Activated CD8-positive, alpha-beta memory T cell treated with anti-CD3 and anti-CD28 coated beads for 36 hours (primary cell): ENCODE measurements at regions not wholly inside any gene's neighbourhood (a gene's known extent, or its start where the extent isn't known, plus 50 kb on each side); places are given as distances from the start of the nearest gene placed in this dataset.

Experiments
- CTCF ChIA-PET: fragments of 350-600 bp; sonication (Branson Sonifier 250); formaldehyde crosslinking; loops from one replicate; lab custom pipeline; 2021; ENCODE audit warnings: antibody characterized with exemption; lab: Charles Lee
- POLR2A ChIA-PET: fragments of 350-600 bp; sonication (Branson Sonifier 250); formaldehyde crosslinking; loops from one replicate; lab custom pipeline; 2021; ENCODE audit warnings: antibody characterized with exemption; lab: Charles Lee

GRCh38 chr2:239775623-239776435 is 249.3 kb downstream of the NDUFA10 start:
- ChIA-PET CTCF (no interaction called here), POLR2A (no interaction called here)

- ChIA-PET POLR2A (no interaction called here), CTCF (no interaction called here)
Measured at GRCh38 chr2:239774933-239775622, 250.1 kb downstream of the NDUFA10 start.

DNA sequence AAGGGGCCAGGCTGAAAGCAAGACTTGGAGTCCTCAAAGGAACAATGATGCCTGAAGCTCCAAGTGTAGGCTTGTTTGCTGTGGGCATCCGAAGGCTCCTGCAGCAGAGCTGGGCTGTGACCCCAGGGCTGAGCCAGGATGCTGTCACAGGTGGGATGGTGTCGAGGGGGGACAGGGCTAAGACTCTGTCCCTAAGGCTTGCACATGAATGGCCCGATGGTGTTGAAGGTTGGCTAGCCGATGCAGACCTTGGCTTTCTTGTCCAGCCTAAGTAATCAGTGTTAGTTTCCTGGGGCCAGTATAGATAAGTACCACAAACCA is 251.0 kb downstream of the NDUFA10 start:
- CTCF ChIA-PET, result no interaction called here
- POLR2A ChIA-PET, result no interaction called here

DNA sequence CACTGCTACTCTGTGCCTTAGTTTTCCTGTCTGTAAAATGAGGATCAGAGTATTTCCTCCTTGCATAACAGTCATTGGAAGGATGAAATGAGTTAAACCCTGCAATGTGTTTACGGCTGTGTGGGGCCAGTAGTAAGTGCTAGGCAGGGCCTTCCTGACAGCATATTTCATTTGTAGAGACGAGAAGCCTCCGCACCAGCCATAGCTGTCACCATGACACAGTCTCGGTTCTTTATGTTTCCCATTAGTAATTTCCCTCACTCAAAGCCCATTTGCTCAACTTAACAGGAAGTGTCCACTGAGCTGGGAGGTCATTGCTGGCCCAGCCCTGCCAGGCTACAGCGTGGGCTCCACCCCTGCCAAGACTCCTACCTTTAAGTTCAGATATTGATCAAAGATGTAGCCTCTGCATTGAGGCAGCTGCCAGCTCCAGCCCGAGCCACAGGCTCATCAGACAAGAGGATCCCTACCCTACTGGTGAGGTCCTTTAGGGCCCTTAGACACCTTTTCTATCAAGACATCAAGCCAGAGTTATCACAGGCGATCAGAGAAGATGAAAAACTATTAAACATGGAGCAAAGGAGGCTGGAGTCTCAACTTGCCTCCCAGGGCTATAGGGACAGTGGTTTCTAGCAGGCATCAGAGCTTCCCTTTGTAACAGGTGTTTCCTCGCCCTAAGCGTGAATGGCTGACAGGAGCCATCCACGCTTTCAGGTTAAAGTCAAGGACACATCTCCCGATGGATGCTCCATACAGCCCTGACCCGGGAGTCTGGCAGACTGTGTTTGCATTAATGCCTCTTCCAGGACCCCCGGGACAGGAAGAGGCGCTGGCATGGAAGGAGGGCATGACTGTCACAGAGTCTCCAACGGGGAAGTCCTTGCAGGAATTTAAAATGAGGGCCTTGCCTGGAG is 251.7 kb downstream of the NDUFA10 start:
- CTCF ChIA-PET, result no interaction called here
- POLR2A ChIA-PET, result no interaction called here

DNA sequence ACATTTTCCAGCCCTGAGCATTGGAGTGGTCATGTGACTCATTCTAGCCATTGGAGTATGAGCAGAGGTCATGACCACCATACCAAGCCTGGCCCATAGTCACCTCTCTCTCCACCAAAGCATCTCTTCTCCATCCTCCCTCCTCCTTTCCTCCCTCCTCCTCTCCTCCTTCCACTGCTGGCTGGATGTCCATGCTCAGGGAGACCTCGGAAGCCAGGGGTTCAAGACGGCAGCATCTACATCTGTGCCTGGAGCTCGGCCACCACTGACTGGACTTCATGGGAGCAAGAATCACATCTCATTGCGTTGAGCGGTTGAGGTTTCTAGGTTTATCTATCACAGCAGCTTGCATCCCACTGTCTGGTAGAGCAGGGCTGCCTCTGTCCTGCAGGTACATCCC is 252.4 kb downstream of the NDUFA10 start:
- ChIA-PET CTCF (no interaction called here), POLR2A (no interaction called here)

GRCh38 chr2:239770246-239770639 is 254.9 kb downstream of the NDUFA10 start:
- ChIA-PET POLR2A (no interaction called here), CTCF (no interaction called here)

DNA sequence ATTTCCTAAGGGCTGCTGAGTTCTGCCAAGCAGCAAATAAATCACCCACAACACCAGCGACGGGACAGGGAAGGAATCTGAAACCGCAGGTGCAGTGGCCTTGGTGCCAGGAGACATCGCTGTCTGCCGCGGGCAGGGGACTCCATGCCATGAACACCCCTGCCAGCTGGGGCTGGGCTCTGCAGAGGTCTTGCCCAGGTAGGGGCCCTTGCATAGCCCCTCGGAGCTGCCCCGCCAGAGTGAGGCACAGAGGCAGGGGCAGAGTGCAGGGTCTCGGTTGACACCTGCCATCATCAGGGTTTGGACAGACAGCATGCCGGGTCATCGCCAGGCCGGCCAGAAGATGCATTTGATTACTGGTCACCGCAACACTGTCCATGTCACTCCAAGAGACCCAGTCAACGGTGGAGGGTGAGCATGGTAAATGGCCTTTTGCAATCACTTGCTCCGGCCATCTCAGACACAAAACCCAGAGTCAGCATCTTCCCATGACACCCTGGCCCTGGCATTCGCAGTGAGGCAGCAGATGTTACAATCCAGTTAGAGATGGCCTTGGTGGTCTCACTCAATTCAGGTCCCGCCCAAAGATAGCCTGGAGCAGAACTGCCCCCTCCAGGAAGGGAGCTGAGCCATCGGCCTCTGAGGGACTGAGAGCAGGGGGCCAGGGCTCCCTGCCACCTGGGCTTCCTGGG is 255.4 kb downstream of the NDUFA10 start:
- ChIA-PET CTCF (no interaction called here), POLR2A (no interaction called here)

- ChIA-PET POLR2A (no interaction called here), CTCF (no interaction called here)
Measured at GRCh38 chr2:239768907-239769553, 256.1 kb downstream of the NDUFA10 start.

DNA sequence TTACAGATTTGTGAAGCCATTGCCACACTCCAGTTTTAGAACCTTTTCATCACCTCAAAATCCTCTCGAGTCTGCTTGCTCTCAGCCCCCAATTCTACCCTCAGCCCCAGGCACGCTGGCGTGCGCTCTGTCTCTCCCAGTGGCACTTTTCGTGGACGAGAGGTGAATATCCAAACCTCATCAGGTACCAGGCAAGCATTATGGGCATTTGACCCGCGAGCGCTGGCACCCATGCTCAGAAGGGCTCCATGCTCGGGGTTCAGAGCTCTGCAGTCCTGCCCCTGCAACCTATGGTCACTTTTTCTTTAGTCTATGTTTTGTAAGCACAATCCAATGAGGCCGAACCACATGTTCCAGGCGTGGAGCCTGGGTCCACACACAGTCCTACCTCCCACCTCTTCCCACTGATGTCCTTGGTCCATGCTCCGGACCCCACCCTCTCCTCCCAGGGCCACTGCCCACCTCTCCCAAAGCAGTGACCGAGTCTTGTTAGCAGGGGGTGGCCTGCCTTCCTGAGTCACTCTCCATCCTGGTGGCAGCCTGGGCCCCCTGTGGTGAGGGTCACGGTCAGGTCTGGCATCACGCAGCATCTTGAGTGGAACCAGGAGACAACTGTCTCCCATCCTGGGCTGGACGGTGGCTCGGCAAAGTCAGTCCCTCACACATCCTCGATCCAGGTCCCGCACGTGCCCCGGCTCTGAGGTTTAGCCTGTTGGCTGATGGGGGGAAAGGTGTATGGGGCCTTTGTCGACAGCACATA is 256.9 kb downstream of the NDUFA10 start:
- ChIA-PET CTCF (no interaction called here), POLR2A (no interaction called here)

DNA sequence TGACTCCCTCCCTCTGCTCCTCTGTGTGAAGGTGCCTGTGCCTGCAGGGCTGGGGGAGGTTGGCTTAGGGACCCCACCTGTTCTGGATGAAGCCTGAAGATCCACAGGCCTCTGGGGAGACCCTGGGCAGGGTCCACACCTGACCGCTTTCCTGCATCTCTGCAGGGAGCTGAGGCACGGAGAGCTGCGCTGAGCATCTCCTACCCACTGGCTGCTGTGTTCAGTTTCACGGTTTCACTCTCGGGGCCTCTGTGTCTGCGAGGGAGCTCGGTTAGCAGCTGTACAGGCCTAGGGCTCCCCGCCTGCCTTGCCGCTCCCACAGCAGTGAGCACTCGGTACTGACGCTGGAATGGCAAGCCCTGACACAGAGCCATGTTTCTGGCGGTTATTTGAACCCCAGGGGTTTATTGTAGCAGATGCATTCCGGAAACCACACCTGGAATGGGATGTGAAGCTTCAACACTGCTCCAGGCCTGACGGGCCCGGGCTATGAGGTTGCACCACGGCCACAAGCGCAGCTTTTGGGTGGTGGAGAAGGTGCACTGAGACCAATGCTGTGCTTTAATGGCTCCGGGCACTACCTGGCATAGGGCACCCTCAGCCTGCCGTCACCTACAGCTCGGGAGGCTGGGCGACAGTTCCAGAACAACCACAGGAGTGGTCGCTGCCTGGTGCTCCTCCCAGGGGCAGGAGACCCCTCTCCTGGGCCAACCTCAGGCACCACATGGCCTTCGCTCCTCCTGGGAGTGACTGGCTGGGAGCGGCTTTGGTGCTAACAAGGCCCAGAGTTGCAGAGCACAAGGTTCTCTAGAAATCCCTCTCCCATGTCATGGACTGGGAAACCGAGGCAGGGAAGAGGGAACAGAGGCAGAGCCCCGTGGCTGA is 257.9 kb downstream of the NDUFA10 start:
- CTCF ChIA-PET, result no interaction called here

DNA sequence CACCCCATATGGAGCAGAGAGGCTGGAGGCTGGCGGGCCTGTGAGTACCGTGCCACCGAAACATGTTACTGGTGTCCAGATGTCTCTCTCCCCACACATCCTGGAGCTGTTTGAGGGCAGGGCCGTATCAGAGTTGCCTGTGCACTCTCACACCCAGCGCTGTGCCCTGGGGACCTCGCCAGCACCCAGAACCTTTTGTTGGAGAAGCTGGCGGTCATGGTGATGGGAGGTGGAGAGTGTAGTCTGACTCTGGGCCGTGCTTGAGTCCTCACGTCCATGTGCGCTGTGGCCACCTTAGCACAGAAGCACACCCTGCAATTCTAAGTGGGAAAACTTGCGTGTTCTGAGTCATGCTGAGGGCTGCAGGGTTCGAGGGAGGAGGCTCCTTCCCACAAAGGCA is 259.2 kb downstream of the NDUFA10 start:
- POLR2A ChIA-PET, result no interaction called here

More for the DNA sequence above, 257.9 kb downstream of the NDUFA10 start:
- POLR2A ChIA-PET, result no interaction called here

GRCh38 chr2:239765076-239765845 is 259.9 kb downstream of the NDUFA10 start:
- POLR2A ChIA-PET, result no interaction called here
- CTCF ChIA-PET, result no interaction called here

More for the DNA sequence above, 259.2 kb downstream of the NDUFA10 start:
- CTCF ChIA-PET, result no interaction called here

- CTCF ChIA-PET, result no interaction called here
Measured at GRCh38 chr2:239763433-239764097, 261.6 kb downstream of the NDUFA10 start.

GRCh38 chr2:239762655-239763269 is 262.4 kb downstream of the NDUFA10 start:
- ChIA-PET CTCF (no interaction called here), POLR2A (no interaction called here)

More at GRCh38 chr2:239763433-239764097, 261.6 kb downstream of the NDUFA10 start:
- POLR2A ChIA-PET, result no interaction called here

- ChIA-PET CTCF (no interaction called here), POLR2A (no interaction called here)
Measured at GRCh38 chr2:239762106-239762505, 263.0 kb downstream of the NDUFA10 start.

GRCh38 chr2:239760596-239760995 is 264.5 kb downstream of the NDUFA10 start:
- CTCF ChIA-PET, result no interaction called here

More at GRCh38 chr2:239760596-239760995, 264.5 kb downstream of the NDUFA10 start:
- POLR2A ChIA-PET, result no interaction called here
